Neural cell (in vitro differentiated cells): ENCODE measurements at regions not wholly inside any gene's neighbourhood (a gene's known extent, or its start where the extent isn't known, plus 50 kb on each side); places are given as distances from the start of the nearest gene placed in this dataset.

Experiments used
- H2AFZ ChIP-seq: fragments of 200-600, 300-800 bp; sonication (generic), shearing (Covaris generic); 2 replicates; pipeline ENCODE4 v1.6.0; 2014; ENCODE audit warnings: low read depth, mild to moderate bottlenecking, antibody characterized with exemption, low read length, moderate library complexity
- H3F3A ChIP-seq: fragments of 200-600 bp; shearing (Covaris generic); 2 replicates; pipeline ENCODE4 v1.6.1; 2016; ENCODE audit warnings: mild to moderate bottlenecking, moderate library complexity, mixed read lengths, antibody characterized with exemption, low read length; ENCODE audit not compliant: insufficient read depth, poor library complexity, severe bottlenecking
- H3K27ac ChIP-seq: fragments of 200-600, 300-800 bp; sonication (generic), shearing (Covaris generic); 2 replicates; pipeline ENCODE4 v1.5.1; 2014; ENCODE audit warnings: mild to moderate bottlenecking, low read length, moderate library complexity
- H3K27me3 ChIP-seq: fragments of 300-800, 200-600 bp; sonication (generic), shearing (Covaris generic); 2 replicates; pipeline ENCODE4 v1.6.0; 2014; ENCODE audit warnings: mild to moderate bottlenecking, low read depth, low read length, moderate library complexity; ENCODE audit not compliant: insufficient read depth
- H3K36me3 ChIP-seq: fragments of 300-800, 200-600 bp; sonication (generic), shearing (Covaris generic); 2 replicates; pipeline ENCODE4 v1.5.1; 2014; ENCODE audit warnings: mild to moderate bottlenecking, antibody characterized with exemption, low read length, moderate library complexity; ENCODE audit not compliant: insufficient read depth
- H3K4me2 ChIP-seq: fragments of 300-800, 200-600 bp; sonication (generic), shearing (Covaris generic); 2 replicates; pipeline ENCODE4 v1.6.0; 2014; ENCODE audit warnings: mild to moderate bottlenecking, low read length
- H3K4me3 ChIP-seq: fragments of 300-800, 200-600 bp; sonication (generic), shearing (Covaris generic); 2 replicates; pipeline ENCODE4 v1.5.1; 2014; ENCODE audit warnings: mild to moderate bottlenecking, low read length, moderate library complexity
- H3K79me2 ChIP-seq: fragments of 200-600 bp; shearing (Covaris generic); replicated peaks from 2 replicates; pipeline ENCODE4 v1.6.0; 2014; ENCODE audit warnings: mild to moderate bottlenecking, low read length, moderate library complexity; ENCODE audit not compliant: insufficient read depth
- H3K9ac ChIP-seq: fragments of 300-800, 200-600 bp; sonication (generic), shearing (Covaris generic); 2 replicates; pipeline ENCODE4 v1.6.1; 2016; ENCODE audit warnings: mild to moderate bottlenecking, low read length, mixed read lengths
- H3K9me2 ChIP-seq: fragments of 200-600 bp; shearing (Covaris generic); 2 replicates; pipeline ENCODE4 v1.6.1; 2016; ENCODE audit warnings: mild to moderate bottlenecking, low read length, mixed read lengths; ENCODE audit not compliant: insufficient read depth
- H3K9me3 ChIP-seq: fragments of 200-600, 300-800 bp; sonication (generic), shearing (Covaris generic); 2 replicates; pipeline ENCODE4 v1.6.1; 2016; ENCODE audit warnings: mild to moderate bottlenecking, mixed run types, low read length, moderate library complexity, mixed read lengths
- H4K20me1 ChIP-seq: fragments of 200-600 bp; shearing (Covaris generic); 2 replicates; pipeline ENCODE4 v1.6.1; 2016; ENCODE audit warnings: mild to moderate bottlenecking, mixed run types; ENCODE audit not compliant: insufficient read depth
- EP300 ChIP-seq: fragments of 450-650 bp; conservative IDR thresholded peaks from 2 replicates; pipeline ENCODE4 v1.6.1; 2014; ENCODE audit warnings: antibody characterized with exemption, mild to moderate bottlenecking, moderate library complexity; ENCODE audit not compliant: poor library complexity, severe bottlenecking
- EZH2 ChIP-seq: fragments of 200-600, 300-800 bp; shearing (Covaris generic), sonication (generic); IDR thresholded peaks from 2 replicates; pipeline ENCODE4 v1.6.1; 2014; ENCODE audit warnings: antibody characterized with exemption, low read length, borderline replicate concordance, mild to moderate bottlenecking; ENCODE audit not compliant: insufficient read depth, poor library complexity, severe bottlenecking
- MXI1 ChIP-seq: fragments of 450-650 bp; conservative IDR thresholded peaks from 2 replicates; pipeline ENCODE4 v1.6.1; 2014; ENCODE audit warnings: antibody characterized with exemption, mild to moderate bottlenecking; ENCODE audit not compliant: poor library complexity, severe bottlenecking
- POLR2AphosphoS5 ChIP-seq: IDR thresholded peaks from 2 replicates; pipeline ENCODE4 v1.6.1; 2012
- RAD21 ChIP-seq: fragments of 450-650 bp; conservative IDR thresholded peaks from 2 replicates; pipeline ENCODE4 v1.6.1; 2014; ENCODE audit warnings: antibody characterized with exemption, mild to moderate bottlenecking, moderate library complexity
- SMC3 ChIP-seq: fragments of 450-650 bp; conservative IDR thresholded peaks from 2 replicates; pipeline ENCODE4 v1.6.1; 2014; ENCODE audit warnings: antibody characterized with exemption, mild to moderate bottlenecking, moderate library complexity; ENCODE audit not compliant: poor library complexity
- TAF1 ChIP-seq: IDR thresholded peaks from 2 replicates; pipeline ENCODE4 v1.6.1; 2012; ENCODE audit warnings: low read depth
- TF ChIP-seq, protein P1 (sequence below): IDR thresholded peaks from 2 replicates; pipeline ENCODE4 v1.6.1; 2012; ENCODE audit warnings: borderline replicate concordance
- TF ChIP-seq, protein P2 (sequence below): fragments of 450-650 bp; IDR thresholded peaks from 2 replicates; pipeline ENCODE4 v1.5.1; 2014; ENCODE audit warnings: antibody characterized with exemption, mild to moderate bottlenecking, moderate library complexity; ENCODE audit not compliant: poor library complexity, severe bottlenecking

DNA sequence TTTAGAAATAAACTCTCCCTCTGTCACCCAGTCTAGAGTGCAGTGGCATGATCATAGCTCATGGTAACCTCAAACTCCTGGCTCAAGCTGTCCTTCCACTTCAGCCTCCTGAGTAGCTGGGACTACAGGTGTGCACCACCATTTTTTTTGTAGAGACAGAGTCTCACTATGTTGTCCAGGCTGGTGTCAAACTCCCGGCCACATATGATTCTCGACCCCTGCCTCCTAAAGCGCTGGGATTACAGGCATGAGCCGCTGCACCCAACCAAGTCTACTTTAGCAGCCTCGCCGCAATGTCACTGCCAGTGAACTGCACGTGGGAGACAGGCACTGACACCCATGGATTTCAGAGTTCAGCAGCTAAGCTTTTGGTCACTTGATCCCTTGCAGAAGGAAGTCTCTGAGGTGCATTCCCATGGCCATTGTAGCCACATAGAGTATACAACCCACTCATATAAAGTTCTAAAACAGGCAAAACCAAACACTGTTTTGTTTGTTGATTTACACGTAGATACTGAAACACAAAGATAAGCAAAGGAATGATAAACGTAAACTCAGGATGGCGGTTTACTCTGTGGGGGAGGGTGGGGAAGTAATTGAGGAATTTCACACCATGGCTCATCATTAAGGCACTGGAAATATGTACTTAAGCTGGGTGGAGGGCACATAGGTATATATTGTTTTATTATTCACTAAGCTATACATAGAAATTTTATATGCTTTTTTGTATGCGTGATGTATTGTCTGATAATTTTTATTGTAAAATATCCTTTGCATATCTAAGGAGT is 115.0 kb downstream of the MEX3B start:
- no peak overlapping the region for H3K27ac ChIP-seq
- no peak overlapping the region for H3K4me3 ChIP-seq
- no peaks in the 10 kb centered on the region for H3K79me2 ChIP-seq
- no peaks in the 10 kb centered on the region for H3F3A ChIP-seq
- H3K9me2 ChIP-seq: no peaks in the 10 kb centered on the region
- no peak overlapping the region for H3K4me2 ChIP-seq
- H4K20me1 ChIP-seq: no peaks in the 10 kb centered on the region
- no peak for TF ChIP-seq POLR2AphosphoS5
- TF ChIP-seq RAD21: no peak
- TF ChIP-seq MXI1: no peak
- TF ChIP-seq EZH2: no peak
- TF ChIP-seq EP300: no peak
- TF ChIP-seq TAF1: no peak
- TF ChIP-seq, protein P1, sequence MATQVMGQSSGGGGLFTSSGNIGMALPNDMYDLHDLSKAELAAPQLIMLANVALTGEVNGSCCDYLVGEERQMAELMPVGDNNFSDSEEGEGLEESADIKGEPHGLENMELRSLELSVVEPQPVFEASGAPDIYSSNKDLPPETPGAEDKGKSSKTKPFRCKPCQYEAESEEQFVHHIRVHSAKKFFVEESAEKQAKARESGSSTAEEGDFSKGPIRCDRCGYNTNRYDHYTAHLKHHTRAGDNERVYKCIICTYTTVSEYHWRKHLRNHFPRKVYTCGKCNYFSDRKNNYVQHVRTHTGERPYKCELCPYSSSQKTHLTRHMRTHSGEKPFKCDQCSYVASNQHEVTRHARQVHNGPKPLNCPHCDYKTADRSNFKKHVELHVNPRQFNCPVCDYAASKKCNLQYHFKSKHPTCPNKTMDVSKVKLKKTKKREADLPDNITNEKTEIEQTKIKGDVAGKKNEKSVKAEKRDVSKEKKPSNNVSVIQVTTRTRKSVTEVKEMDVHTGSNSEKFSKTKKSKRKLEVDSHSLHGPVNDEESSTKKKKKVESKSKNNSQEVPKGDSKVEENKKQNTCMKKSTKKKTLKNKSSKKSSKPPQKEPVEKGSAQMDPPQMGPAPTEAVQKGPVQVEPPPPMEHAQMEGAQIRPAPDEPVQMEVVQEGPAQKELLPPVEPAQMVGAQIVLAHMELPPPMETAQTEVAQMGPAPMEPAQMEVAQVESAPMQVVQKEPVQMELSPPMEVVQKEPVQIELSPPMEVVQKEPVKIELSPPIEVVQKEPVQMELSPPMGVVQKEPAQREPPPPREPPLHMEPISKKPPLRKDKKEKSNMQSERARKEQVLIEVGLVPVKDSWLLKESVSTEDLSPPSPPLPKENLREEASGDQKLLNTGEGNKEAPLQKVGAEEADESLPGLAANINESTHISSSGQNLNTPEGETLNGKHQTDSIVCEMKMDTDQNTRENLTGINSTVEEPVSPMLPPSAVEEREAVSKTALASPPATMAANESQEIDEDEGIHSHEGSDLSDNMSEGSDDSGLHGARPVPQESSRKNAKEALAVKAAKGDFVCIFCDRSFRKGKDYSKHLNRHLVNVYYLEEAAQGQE: no peak
- TF ChIP-seq, protein P2, sequence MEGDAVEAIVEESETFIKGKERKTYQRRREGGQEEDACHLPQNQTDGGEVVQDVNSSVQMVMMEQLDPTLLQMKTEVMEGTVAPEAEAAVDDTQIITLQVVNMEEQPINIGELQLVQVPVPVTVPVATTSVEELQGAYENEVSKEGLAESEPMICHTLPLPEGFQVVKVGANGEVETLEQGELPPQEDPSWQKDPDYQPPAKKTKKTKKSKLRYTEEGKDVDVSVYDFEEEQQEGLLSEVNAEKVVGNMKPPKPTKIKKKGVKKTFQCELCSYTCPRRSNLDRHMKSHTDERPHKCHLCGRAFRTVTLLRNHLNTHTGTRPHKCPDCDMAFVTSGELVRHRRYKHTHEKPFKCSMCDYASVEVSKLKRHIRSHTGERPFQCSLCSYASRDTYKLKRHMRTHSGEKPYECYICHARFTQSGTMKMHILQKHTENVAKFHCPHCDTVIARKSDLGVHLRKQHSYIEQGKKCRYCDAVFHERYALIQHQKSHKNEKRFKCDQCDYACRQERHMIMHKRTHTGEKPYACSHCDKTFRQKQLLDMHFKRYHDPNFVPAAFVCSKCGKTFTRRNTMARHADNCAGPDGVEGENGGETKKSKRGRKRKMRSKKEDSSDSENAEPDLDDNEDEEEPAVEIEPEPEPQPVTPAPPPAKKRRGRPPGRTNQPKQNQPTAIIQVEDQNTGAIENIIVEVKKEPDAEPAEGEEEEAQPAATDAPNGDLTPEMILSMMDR: no peak
- TF ChIP-seq SMC3: no peak
- H2AFZ ChIP-seq: no peak overlapping the region
- no peaks in the 10 kb centered on the region for H3K9me3 ChIP-seq
- H3K36me3 ChIP-seq: no peaks in the 10 kb centered on the region
- no peak overlapping the region for H3K9ac ChIP-seq
- H3K27me3 ChIP-seq: no peaks in the 10 kb centered on the region

GRCh38 chr15:81929557-81929956 is 116.3 kb downstream of the MEX3B start:
- Histone ChIP-seq H3K79me2 (no peaks in the 10 kb centered on the region), H3K4me2 (no peak overlapping the region), H3F3A (no peaks in the 10 kb centered on the region), H3K27ac (no peak overlapping the region), H3K9me2 (no peaks in the 10 kb centered on the region), H3K4me3 (no peak overlapping the region), H4K20me1 (no peaks in the 10 kb centered on the region), H3K9me3 (no peaks in the 10 kb centered on the region), H3K27me3 (no peaks in the 10 kb centered on the region), H3K9ac (no peak overlapping the region), H3K36me3 (no peaks in the 10 kb centered on the region), H2AFZ (no peak overlapping the region)
- TF ChIP-seq POLR2AphosphoS5: no peak
- TF ChIP-seq, protein P2: no peak
- no peak for TF ChIP-seq EZH2
- no peak for TF ChIP-seq SMC3
- TF ChIP-seq, protein P1: no peak
- no peak for TF ChIP-seq TAF1
- TF ChIP-seq RAD21: no peak
- TF ChIP-seq EP300: no peak
- TF ChIP-seq MXI1: no peak
